SK-N-SH (cell line): ENCODE measurements at regions not wholly inside any gene's neighbourhood (a gene's known extent, or its start where the extent isn't known, plus 50 kb on each side); places are given as distances from the start of the nearest gene placed in this dataset.

Source experiments
- CTCF ChIA-PET: fragments of 300-600, 350-600 bp; formaldehyde crosslinking; extraction: SDS; loops from one replicate; lab custom pipeline; 2021; lab: Yijun Ruan, JAX
- POLR2A ChIA-PET: fragments of 350-600 bp; sonication (Branson Sonifier 250); formaldehyde crosslinking; extraction: SDS; loops from one replicate; lab custom pipeline; 2020; ENCODE audit warnings: antibody characterized with exemption, inconsistent platforms; lab: Yijun Ruan, JAX
- DNase-seq: peaks from one replicate; pipeline ENCODE4 v3.0.0; 2012
- H2AFZ ChIP-seq: fragments of 200-600 bp; sonication (generic); 2 replicates; pipeline ENCODE4 v1.8.1; 2016; ENCODE audit warnings: antibody characterized with exemption, mild to moderate bottlenecking, low read depth
- H3F3A ChIP-seq: fragments of 200-600 bp; sonication (generic); replicated peaks from 2 replicates; pipeline ENCODE3; 2016; ENCODE audit warnings: antibody characterized with exemption, mild to moderate bottlenecking; ENCODE audit not compliant: insufficient read depth
- H3K27ac ChIP-seq, 2 experiments: fragments of 200-500 bp in 1 of 2; fragments of 200-600 bp in 1 of 2; sonication (Bioruptor generic) in 1 of 2; sonication (generic), shearing (Covaris generic) in 1 of 2; 2 replicates each; pipeline versions ENCODE4 v1.5.1 to v1.6.1; 2014 to 2016; ENCODE audit warnings: low read depth in 2 of 2, inconsistent platforms in 1 of 2, low read length in 1 of 2, mild to moderate bottlenecking in 1 of 2, mixed read lengths in 1 of 2
- H3K27me3 ChIP-seq: fragments of 200-600 bp; sonication (generic), shearing (Covaris generic); 2 replicates; pipeline ENCODE4 v1.6.1; 2016; ENCODE audit warnings: mixed run types; ENCODE audit not compliant: insufficient read depth
- H3K36me3 ChIP-seq, 2 experiments: fragments of 200-500 bp in 1 of 2; fragments of 200-600 bp in 1 of 2; sonication (Bioruptor generic) in 1 of 2; sonication (generic) in 1 of 2; replicated peaks in 1 of 2; 2 replicates each; pipeline versions ENCODE3 to v1.5.1; 2014 to 2016; ENCODE audit warnings: low read length in 1 of 2, mild to moderate bottlenecking in 1 of 2; ENCODE audit not compliant: insufficient read depth in 2 of 2, control insufficient read depth in 1 of 2
- H3K4me1 ChIP-seq, 2 experiments: fragments of 200-500 bp in 1 of 2; fragments of 200-600 bp in 1 of 2; sonication (Bioruptor generic) in 1 of 2; sonication (generic), shearing (Covaris generic) in 1 of 2; 2 replicates each; pipeline versions ENCODE4 v1.5.1 to v1.6.1; 2014 to 2016; ENCODE audit warnings: low read depth in 1 of 2, low read length in 1 of 2, mixed run types in 1 of 2; ENCODE audit not compliant: insufficient read depth in 2 of 2, control insufficient read depth in 1 of 2
- H3K4me2 ChIP-seq: fragments of 200-600 bp; sonication (generic), shearing (Covaris generic); 2 replicates; pipeline ENCODE4 v1.6.1; 2017; ENCODE audit warnings: mixed run types
- H3K4me3 ChIP-seq, 2 experiments: fragments of 200-500 bp in 1 of 2; fragments of 200-600 bp in 1 of 2; sonication (Bioruptor generic) in 1 of 2; sonication (generic), shearing (Covaris generic) in 1 of 2; 2 replicates each; pipeline versions ENCODE4 v1.5.1 to v1.8.1; 2014 to 2016; ENCODE audit warnings: low read depth in 2 of 2, inconsistent platforms in 1 of 2, low read length in 1 of 2, mild to moderate bottlenecking in 1 of 2, mixed read lengths in 1 of 2, moderate library complexity in 1 of 2
- H3K79me2 ChIP-seq: fragments of 200-600 bp; sonication (generic); 2 replicates; pipeline ENCODE4 v1.8.1; 2017; ENCODE audit warnings: mild to moderate bottlenecking; ENCODE audit not compliant: insufficient read depth
- H3K9ac ChIP-seq: fragments of 200-600 bp; sonication (generic); 2 replicates; pipeline ENCODE4 v1.6.1; 2017; ENCODE audit warnings: mixed run types
- H3K9me2 ChIP-seq: fragments of 200-600 bp; sonication (generic); 2 replicates; pipeline ENCODE4 v1.6.1; 2017; ENCODE audit warnings: mixed run types
- H3K9me3 ChIP-seq: fragments of 200-600 bp; sonication (generic); 2 replicates; pipeline ENCODE4 v1.6.1; 2017; ENCODE audit warnings: mixed run types, mild to moderate bottlenecking, moderate library complexity
- H4K20me1 ChIP-seq: fragments of 200-600 bp; sonication (generic); 2 replicates; pipeline ENCODE4 v1.6.1; 2017; ENCODE audit warnings: mild to moderate bottlenecking, mixed run types; ENCODE audit not compliant: insufficient read depth
- CHD2 ChIP-seq: fragments of 150-350 bp; IDR thresholded peaks from 2 replicates; pipeline ENCODE4 v1.6.1; 2018; ENCODE audit warnings: low read length; ENCODE audit not compliant: partially characterized antibody
- CTCF ChIP-seq: fragments of 200-600 bp; sonication (generic); IDR thresholded peaks from 2 replicates; pipeline ENCODE4 v1.6.1; 2017; ENCODE audit warnings: antibody characterized with exemption, mild to moderate bottlenecking, moderate library complexity
- ELF1 ChIP-seq: IDR thresholded peaks from 2 replicates; pipeline ENCODE4 v1.4.0; 2012
- FOXJ3 ChIP-seq: sonication (generic); formaldehyde crosslinking; IDR thresholded peaks from 2 replicates; pipeline ENCODE4 v1.5.1; 2020; ENCODE audit warnings: mild to moderate bottlenecking, missing genetic modification reagents
- GATA2 ChIP-seq: sonication (generic); formaldehyde crosslinking; IDR thresholded peaks from 2 replicates; pipeline ENCODE4 v1.5.0; 2020; ENCODE audit warnings: mild to moderate bottlenecking, missing genetic modification reagents
- MEF2A ChIP-seq: IDR thresholded peaks from 2 replicates; pipeline ENCODE4 v1.4.0; 2012; ENCODE audit warnings: low read depth, borderline replicate concordance
- NRF1 ChIP-seq: IDR thresholded peaks from 2 replicates; pipeline ENCODE4 v1.6.1; 2012; ENCODE audit warnings: low read depth, mild to moderate bottlenecking, low read length
- PBX3 ChIP-seq: IDR thresholded peaks from 2 replicates; pipeline ENCODE4; 2012
- RCOR1 ChIP-seq: fragments of 150-350 bp; IDR thresholded peaks from 2 replicates; pipeline ENCODE4 v1.6.1; 2017; ENCODE audit warnings: antibody characterized with exemption, low read length
- RXRA ChIP-seq: IDR thresholded peaks from 2 replicates; pipeline ENCODE4 v1.4.0; 2012; ENCODE audit warnings: low read depth, mild to moderate bottlenecking, borderline replicate concordance
- SIN3A ChIP-seq: IDR thresholded peaks from 2 replicates; pipeline ENCODE4 v1.6.1; 2012; ENCODE audit warnings: low read depth, mild to moderate bottlenecking, low read length, moderate library complexity, borderline replicate concordance
- TAF1 ChIP-seq: IDR thresholded peaks from 2 replicates; pipeline ENCODE4 v1.6.1; 2012; ENCODE audit warnings: low read depth, mild to moderate bottlenecking, low read length, moderate library complexity, borderline replicate concordance
- TEAD4 ChIP-seq: IDR thresholded peaks from 2 replicates; pipeline ENCODE4 v1.4.0; 2012; ENCODE audit warnings: mild to moderate bottlenecking, borderline replicate concordance; ENCODE audit not compliant: insufficient read depth
- WGBS: methylation state at CpG from one replicate; pipeline ENCODE4 v1.1.6; 2017; ENCODE audit warnings: low lambda C conversion rate; 5-methylcytosine and 5-hydroxymethylcytosine counted together
- TF ChIP-seq, protein P1 (sequence below): IDR thresholded peaks from 2 replicates; pipeline ENCODE4 v1.6.1; 2012; ENCODE audit warnings: mild to moderate bottlenecking, low read depth, low read length, moderate library complexity

DNA sequence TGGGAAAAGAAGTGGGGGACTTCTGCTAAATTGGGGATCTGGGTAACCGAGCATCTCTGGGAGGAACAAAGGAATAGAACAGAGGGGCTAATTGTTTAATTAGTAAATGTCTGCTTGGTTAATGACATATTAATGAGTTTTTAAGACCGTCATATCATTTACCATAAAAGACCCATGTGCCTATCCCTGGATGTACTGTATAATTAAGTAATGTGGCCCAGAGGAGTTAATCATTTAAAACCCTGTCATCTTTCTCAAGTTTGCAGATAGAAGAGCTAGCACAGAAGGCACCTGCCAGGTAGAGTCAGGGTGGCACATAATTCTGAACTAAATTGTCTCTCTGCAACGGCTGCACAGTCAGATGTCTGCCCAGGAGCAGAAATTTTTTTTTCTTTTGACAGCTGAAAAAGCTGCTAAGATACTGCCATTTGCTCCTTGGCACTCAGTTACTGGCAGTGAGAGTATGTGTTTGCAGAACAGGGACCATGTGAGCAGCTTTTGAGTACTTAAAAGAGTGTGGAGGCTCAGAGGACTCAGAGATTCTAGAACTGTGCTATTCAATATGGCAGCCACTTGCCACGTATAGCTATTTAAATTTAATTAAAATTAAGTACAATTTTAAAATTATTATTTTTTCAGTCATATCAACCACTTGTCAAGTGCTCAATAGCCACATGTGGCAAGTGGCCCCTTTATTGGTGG, 202.7 kb upstream of the SLC35B3 start:
- no peaks in the 10 kb centered on the region for H3F3A ChIP-seq
- H3K9ac ChIP-seq: no peak overlapping the region
- H3K79me2 ChIP-seq: no peaks in the 10 kb centered on the region
- no peaks in the 10 kb centered on the region for H3K9me3 ChIP-seq
- TF ChIP-seq TEAD4 (no peak), CHD2 (no peak), SIN3A (no peak), FOXJ3 (CRISPR knock-in tag) (no peak), PBX3 (no peak), ELF1 (no peak), MEF2A (no peak)
- no peak overlapping the region for H3K4me3 ChIP-seq
- no peaks in the 10 kb centered on the region for H3K27me3 ChIP-seq
- no peak overlapping the region for H2AFZ ChIP-seq
- no peaks in the 10 kb centered on the region for H4K20me1 ChIP-seq
- 6% methylated on average over 4 of the region's 4 CpGs for WGBS
- H3K36me3 ChIP-seq: no peaks in the 10 kb centered on the region
- DNase-seq: no peak
- ChIA-PET CTCF (no interaction called here), POLR2A (no interaction called here)
- H3K4me2 ChIP-seq: no peak overlapping the region
- no peaks in the 10 kb centered on the region for H3K9me2 ChIP-seq
- no peaks in the 10 kb centered on the region for H3K4me1 ChIP-seq
- no peak overlapping the region for H3K27ac ChIP-seq

DNA sequence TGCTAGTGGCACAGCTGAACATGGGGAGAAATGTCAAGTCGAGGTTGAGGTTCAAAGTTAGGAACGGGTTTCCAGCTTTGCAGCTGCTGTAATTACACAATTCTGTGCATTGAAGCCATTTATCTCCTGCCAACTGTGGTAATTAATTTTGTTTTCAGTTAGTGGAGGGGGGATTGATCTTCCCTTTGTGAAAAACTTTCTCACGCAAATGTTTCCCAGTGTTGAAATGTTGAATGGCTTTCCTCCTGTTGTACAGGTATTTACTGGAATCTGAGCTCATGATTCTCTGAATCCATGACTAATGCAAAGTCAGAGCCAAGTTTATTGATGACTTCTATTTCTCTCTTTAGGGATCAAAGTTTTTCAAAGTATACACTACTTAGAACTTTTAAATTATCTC, 198.4 kb upstream of the SLC35B3 start:
- Histone ChIP-seq H3K27ac (no peak overlapping the region), H3K9me2 (no peaks in the 10 kb centered on the region), H3K4me3 (no peak overlapping the region), H3K4me1 (no peaks in the 10 kb centered on the region), H3K9me3 (no peaks in the 10 kb centered on the region)
- POLR2A ChIA-PET: no interaction called here
- TF ChIP-seq, protein P1, sequence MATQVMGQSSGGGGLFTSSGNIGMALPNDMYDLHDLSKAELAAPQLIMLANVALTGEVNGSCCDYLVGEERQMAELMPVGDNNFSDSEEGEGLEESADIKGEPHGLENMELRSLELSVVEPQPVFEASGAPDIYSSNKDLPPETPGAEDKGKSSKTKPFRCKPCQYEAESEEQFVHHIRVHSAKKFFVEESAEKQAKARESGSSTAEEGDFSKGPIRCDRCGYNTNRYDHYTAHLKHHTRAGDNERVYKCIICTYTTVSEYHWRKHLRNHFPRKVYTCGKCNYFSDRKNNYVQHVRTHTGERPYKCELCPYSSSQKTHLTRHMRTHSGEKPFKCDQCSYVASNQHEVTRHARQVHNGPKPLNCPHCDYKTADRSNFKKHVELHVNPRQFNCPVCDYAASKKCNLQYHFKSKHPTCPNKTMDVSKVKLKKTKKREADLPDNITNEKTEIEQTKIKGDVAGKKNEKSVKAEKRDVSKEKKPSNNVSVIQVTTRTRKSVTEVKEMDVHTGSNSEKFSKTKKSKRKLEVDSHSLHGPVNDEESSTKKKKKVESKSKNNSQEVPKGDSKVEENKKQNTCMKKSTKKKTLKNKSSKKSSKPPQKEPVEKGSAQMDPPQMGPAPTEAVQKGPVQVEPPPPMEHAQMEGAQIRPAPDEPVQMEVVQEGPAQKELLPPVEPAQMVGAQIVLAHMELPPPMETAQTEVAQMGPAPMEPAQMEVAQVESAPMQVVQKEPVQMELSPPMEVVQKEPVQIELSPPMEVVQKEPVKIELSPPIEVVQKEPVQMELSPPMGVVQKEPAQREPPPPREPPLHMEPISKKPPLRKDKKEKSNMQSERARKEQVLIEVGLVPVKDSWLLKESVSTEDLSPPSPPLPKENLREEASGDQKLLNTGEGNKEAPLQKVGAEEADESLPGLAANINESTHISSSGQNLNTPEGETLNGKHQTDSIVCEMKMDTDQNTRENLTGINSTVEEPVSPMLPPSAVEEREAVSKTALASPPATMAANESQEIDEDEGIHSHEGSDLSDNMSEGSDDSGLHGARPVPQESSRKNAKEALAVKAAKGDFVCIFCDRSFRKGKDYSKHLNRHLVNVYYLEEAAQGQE: no peak
- TF ChIP-seq GATA2 (CRISPR knock-in tag) (no peak), NRF1 (no peak), CTCF (no peak), RXRA (no peak), RCOR1 (no peak), TAF1 (no peak)
- TF ChIP-seq, all 33 proteins: peak for 0
- no peak overlapping the region for H2AFZ ChIP-seq
- no peak for DNase-seq
- no peaks in the 10 kb centered on the region for H3K79me2 ChIP-seq
- no peak overlapping the region for H3K9ac ChIP-seq
- H3K4me2 ChIP-seq: no peak overlapping the region
- H3K36me3 ChIP-seq: no peaks in the 10 kb centered on the region
- 22% methylated on average over 3 of the region's 3 CpGs for WGBS
- no peaks in the 10 kb centered on the region for H3K27me3 ChIP-seq
- H4K20me1 ChIP-seq: no peaks in the 10 kb centered on the region
- H3F3A ChIP-seq: no peaks in the 10 kb centered on the region
- CTCF ChIA-PET: no interaction called here
